ENCODE measurements at regions not wholly inside any gene's neighbourhood (a gene's known extent, or its start where the extent isn't known, plus 50 kb on each side); places are given as distances from the start of the nearest gene placed in this dataset.

DNA sequence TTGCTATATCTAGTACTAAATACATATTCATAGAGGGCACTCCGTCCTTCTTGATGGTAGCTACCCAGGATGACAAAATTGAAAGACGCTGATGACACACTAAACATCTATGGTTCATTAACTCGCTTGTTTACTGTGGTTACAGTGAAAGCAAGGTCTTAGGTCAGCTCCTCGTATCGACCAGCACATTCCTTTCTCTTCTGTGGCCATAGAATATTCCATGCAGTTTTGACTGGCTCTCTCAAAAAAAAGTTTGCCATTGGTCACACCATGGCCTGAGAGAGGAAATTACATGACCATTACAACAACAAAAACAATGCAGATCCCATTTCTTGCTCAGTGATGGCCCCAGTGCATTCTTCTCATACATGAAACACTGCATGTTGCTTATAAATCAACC lies 411.4 kb upstream of the SOX5 start:
- FAIRE-seq (no peak), ATAC-seq (peak; percentile 99), DNase-seq (ENCODE audit: low spot score) (peak; percentile 58)
- Histone ChIP-seq H3K4me3 (replicated peaks in 1 of 3; ENCODE audit: insufficient read depth in 1 of 3, low read depth in 2 of 3, low read length in 3 of 3) (0 out of 6 replicates have a peak overlapping the region, but pooled peaks of 1 of the 3 experiments have one; percentile 3), H3K9ac (ENCODE audit: insufficient read depth, low read depth, low read length) (no peak overlapping the region), H3K36me3 (replicated peaks in 1 of 2; ENCODE audit: control insufficient read depth in 1 of 2, insufficient read depth in 2 of 2, low read length in 2 of 2) (no peaks in the 10 kb centered on the region), H3K4me2 (ENCODE audit: low read depth, low read length) (peak overlapping the region; percentile 28), H3K9me3 (ENCODE audit: low read length) (no peaks in the 10 kb centered on the region), H4K20me1 (ENCODE audit: insufficient read depth, low read length) (no peaks in the 10 kb centered on the region), H3K27me3 (ENCODE audit: control insufficient read depth in 1 of 2, insufficient read depth in 2 of 2, low read length in 2 of 2) (no peaks in the 10 kb centered on the region; a peak in 1 of 5 replicates), H3K79me2 (ENCODE audit: insufficient read depth, low read length) (no peaks in the 10 kb centered on the region), H3K4me1 (ENCODE audit: insufficient read depth, low read length) (peaks cover 23% of the 10 kb centered on the region), H2AFZ (ENCODE audit: low read length) (no peak overlapping the region), H3K27ac (ENCODE audit: extremely low read length, insufficient read depth, low read length) (no peak overlapping the region)
- in situ Hi-C loops (cut with HindIII; ENCODE audit: extremely low pct_ligation_motif_present, low pct_unique_long_range_greater_than_20kb), result no loop called here
- ChIA-PET POLR2A (interaction anchor here (1.4 kb wide), 1 partner anchor 394 kb away, joined by 4 read pairs; no protein-coding TSS in a partner anchor), CTCF (ENCODE audit: low intra/inter-chr PET ratio, low total read pairs) (no interaction called here)
- intact Hi-C loops (cut with micrococcal nuclease; ENCODE audit: unreplicated experiment), result no loop called here
- no TSS peak for BruUV-seq (replicated peaks)
- 1% methylated on average over 5 of the region's 5 CpGs for WGBS (ENCODE audit: low lambda C conversion rate)
- TF ChIP-seq ZNF12 (CRISPR knock-in tag; IDR thresholded peaks at IDR 0.05) (no peak), ZNF619 (CRISPR knock-in tag; IDR thresholded peaks at IDR 0.05) (no peak), MAFF (IDR thresholded peaks at IDR 0.05; ENCODE audit: low read depth, low read length) (0 out of 2 replicates have a peak, but pooled peaks have one; percentile 25), ZNF878 (CRISPR knock-in tag; IDR thresholded peaks at IDR 0.05) (no peak), TEAD3 (CRISPR knock-in tag; optimal IDR thresholded peaks at IDR 0.05; ENCODE audit: borderline replicate concordance) (peak; percentile 92), ZNF329 (CRISPR knock-in tag; IDR thresholded peaks at IDR 0.05; ENCODE audit: low read depth) (no peak), ZSCAN21 (CRISPR knock-in tag; IDR thresholded peaks at IDR 0.05; ENCODE audit: borderline replicate concordance) (no peak), SMARCE1 (IDR thresholded peaks at IDR 0.05; ENCODE audit: borderline replicate concordance) (no peak), RELA (CRISPR knock-in tag; IDR thresholded peaks at IDR 0.05) (no peak), MXI1 (IDR thresholded peaks at IDR 0.05; ENCODE audit: borderline replicate concordance, low read depth, low read length) (no peak), ZNF230 (CRISPR knock-in tag; IDR thresholded peaks at IDR 0.05) (no peak), CENPX (CRISPR knock-in tag; IDR thresholded peaks at IDR 0.05) (no peak), TRIM24 (CRISPR knock-in tag; IDR thresholded peaks at IDR 0.05) (no peak), ONECUT2 (CRISPR knock-in tag; IDR thresholded peaks at IDR 0.05) (peak; percentile 84), ETV6 (CRISPR knock-in tag; conservative IDR thresholded peaks at IDR 0.05) (no peak), TAF1 (CRISPR knock-in tag; IDR thresholded peaks at IDR 0.05) (no peak), EP300 (IDR thresholded peaks at IDR 0.05; ENCODE audit: low read depth in 2 of 2, low read length in 2 of 2) (peak in 1 of 2 experiments; percentile 52; a peak in 1 of 4 replicates), EP300 (CRISPR knock-in tag; IDR thresholded peaks at IDR 0.05; ENCODE audit: borderline replicate concordance) (no peak), ZNF232 (CRISPR knock-in tag; IDR thresholded peaks at IDR 0.05; ENCODE audit: borderline replicate concordance) (no peak), GATA4 (IDR thresholded peaks at IDR 0.05; ENCODE audit: borderline replicate concordance, low read depth) (no peak)
- TF ChIP-seq, protein P1, sequence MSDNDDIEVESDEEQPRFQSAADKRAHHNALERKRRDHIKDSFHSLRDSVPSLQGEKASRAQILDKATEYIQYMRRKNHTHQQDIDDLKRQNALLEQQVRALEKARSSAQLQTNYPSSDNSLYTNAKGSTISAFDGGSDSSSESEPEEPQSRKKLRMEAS (IDR thresholded peaks at IDR 0.05), result peak; percentile 21; the same call in 1 of the 2 replicates
- TF ChIP-seq, protein P2, sequence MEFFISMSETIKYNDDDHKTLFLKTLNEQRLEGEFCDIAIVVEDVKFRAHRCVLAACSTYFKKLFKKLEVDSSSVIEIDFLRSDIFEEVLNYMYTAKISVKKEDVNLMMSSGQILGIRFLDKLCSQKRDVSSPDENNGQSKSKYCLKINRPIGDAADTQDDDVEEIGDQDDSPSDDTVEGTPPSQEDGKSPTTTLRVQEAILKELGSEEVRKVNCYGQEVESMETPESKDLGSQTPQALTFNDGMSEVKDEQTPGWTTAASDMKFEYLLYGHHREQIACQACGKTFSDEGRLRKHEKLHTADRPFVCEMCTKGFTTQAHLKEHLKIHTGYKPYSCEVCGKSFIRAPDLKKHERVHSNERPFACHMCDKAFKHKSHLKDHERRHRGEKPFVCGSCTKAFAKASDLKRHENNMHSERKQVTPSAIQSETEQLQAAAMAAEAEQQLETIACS (CRISPR knock-in tag; IDR thresholded peaks at IDR 0.05), result no peak
- TF ChIP-seq, protein P3, sequence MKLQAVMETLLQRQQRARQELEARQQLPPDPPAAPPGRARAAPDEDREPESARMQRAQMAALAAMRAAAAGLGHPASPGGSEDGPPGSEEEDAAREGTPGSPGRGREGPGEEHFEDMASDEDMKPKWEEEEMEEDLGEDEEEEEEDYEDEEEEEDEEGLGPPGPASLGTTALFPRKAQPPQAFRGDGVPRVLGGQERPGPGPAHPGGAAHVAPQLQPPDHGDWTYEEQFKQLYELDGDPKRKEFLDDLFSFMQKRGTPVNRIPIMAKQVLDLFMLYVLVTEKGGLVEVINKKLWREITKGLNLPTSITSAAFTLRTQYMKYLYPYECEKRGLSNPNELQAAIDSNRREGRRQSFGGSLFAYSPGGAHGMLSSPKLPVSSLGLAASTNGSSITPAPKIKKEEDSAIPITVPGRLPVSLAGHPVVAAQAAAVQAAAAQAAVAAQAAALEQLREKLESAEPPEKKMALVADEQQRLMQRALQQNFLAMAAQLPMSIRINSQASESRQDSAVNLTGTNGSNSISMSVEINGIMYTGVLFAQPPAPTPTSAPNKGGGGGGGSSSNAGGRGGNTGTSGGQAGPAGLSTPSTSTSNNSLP (IDR thresholded peaks at IDR 0.05; ENCODE audit: low read depth, low read length), result peak; percentile 52; the same call in 1 of the 2 replicates
- TF ChIP-seq, protein P4, sequence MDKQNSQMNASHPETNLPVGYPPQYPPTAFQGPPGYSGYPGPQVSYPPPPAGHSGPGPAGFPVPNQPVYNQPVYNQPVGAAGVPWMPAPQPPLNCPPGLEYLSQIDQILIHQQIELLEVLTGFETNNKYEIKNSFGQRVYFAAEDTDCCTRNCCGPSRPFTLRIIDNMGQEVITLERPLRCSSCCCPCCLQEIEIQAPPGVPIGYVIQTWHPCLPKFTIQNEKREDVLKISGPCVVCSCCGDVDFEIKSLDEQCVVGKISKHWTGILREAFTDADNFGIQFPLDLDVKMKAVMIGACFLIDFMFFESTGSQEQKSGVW (CRISPR knock-in tag; IDR thresholded peaks at IDR 0.05; ENCODE audit: borderline replicate concordance), result no peak

Measured in HepG2 (cell line).